K562 (cell line): ENCODE measurements at regions not wholly inside any gene's neighbourhood (a gene's known extent, or its start where the extent isn't known, plus 50 kb on each side); places are given as distances from the start of the nearest gene placed in this dataset.

Source experiments
- ATAC-seq: fragments of 200-7000 bp; cut with Tn5 transposase; 3 replicates; pipeline ENCODE4 v1.9.1; 2020; ENCODE audit warnings: moderate library complexity
- BruUV-seq: library from RNA; stranded (reverse); fragments of 400-500 nt; replicated peaks from 2 replicates; lab custom pipeline; 2021; lab: Mats Ljungman, UMichigan
- CTCF ChIA-PET: fragments of 300-600 bp; formaldehyde crosslinking; extraction: SDS; loops from one replicate; lab custom pipeline; 2021; ENCODE audit warnings: low intra/inter-chr PET ratio; lab: Yijun Ruan, JAX
- POLR2A ChIA-PET: fragments of 300-600, 350-650 bp; sonication (Branson Sonifier 250); formaldehyde crosslinking; extraction: SDS; loops from one replicate; lab custom pipeline; 2021; ENCODE audit warnings: antibody characterized with exemption, inconsistent platforms; lab: Yijun Ruan, JAX
- DNase-seq, 4 experiments: peaks; one replicate each; pipeline versions ENCODE4 v3.0.0 to v3.0.0-alpha.2; 2011 to 2018; ENCODE audit warnings: low spot score in 3 of 4, mixed read lengths in 3 of 4; ENCODE audit errors: extremely low read depth in 1 of 4
- FAIRE-seq: peaks from 2 replicates; lab custom pipeline; 2011; peaks lifted over from hg19 to GRCh38; lab: Jason Lieb, UNC
- H2AFZ ChIP-seq: 2 replicates; pipeline ENCODE4 v1.6.0; 2011; ENCODE audit warnings: low read depth, low read length, control low read depth, inconsistent platforms
- H3K27ac ChIP-seq: fragments of 200-600 bp; 3 replicates; pipeline ENCODE4 v1.8.0; 2011; ENCODE audit warnings: low read depth, mild to moderate bottlenecking, control low read depth, inconsistent platforms, low read length, moderate library complexity, mixed read lengths; ENCODE audit errors: extremely low read depth
- H3K27me3 ChIP-seq, 2 experiments: fragments of 300-600 bp in 1 of 2; 2 replicates in 1 of 2; 3 replicates in 1 of 2; pipeline versions ENCODE4 v1.6.0 to v1.8.0; 2011; ENCODE audit warnings: inconsistent platforms in 2 of 2, low read length in 2 of 2, mild to moderate bottlenecking in 1 of 2, mixed read lengths in 1 of 2, moderate library complexity in 1 of 2; ENCODE audit not compliant: control insufficient read depth in 2 of 2, insufficient read depth in 2 of 2
- H3K36me3 ChIP-seq: fragments of 300-600 bp; 3 replicates; pipeline ENCODE4 v1.8.0; 2011; ENCODE audit warnings: mild to moderate bottlenecking, low read length, inconsistent platforms; ENCODE audit not compliant: control insufficient read depth, insufficient read depth
- H3K4me1 ChIP-seq, 2 experiments: fragments of 200-600 bp in 1 of 2; replicated peaks in 1 of 2; 2 replicates in 1 of 2; 3 replicates in 1 of 2; pipeline versions ENCODE4 v1.5.1 to v1.8.0; 2011; ENCODE audit warnings: inconsistent platforms in 2 of 2, low read length in 2 of 2, mild to moderate bottlenecking in 1 of 2, mixed read lengths in 1 of 2, moderate library complexity in 1 of 2; ENCODE audit not compliant: control insufficient read depth in 2 of 2, insufficient read depth in 2 of 2
- H3K4me2 ChIP-seq: 2 replicates; pipeline ENCODE4 v1.6.1; 2011; ENCODE audit warnings: low read length, control low read depth, inconsistent platforms, mixed read lengths; ENCODE audit not compliant: insufficient read depth
- H3K4me3 ChIP-seq: fragments of 200-600 bp; sonication (generic), shearing (Covaris generic); 2 replicates; pipeline ENCODE4 v1.5.1; 2016; ENCODE audit warnings: control low read depth, inconsistent platforms
- H3K79me2 ChIP-seq: fragments of 200-600 bp; 3 replicates; pipeline ENCODE4 v1.8.0; 2011; ENCODE audit warnings: low read length, inconsistent platforms; ENCODE audit not compliant: control insufficient read depth, insufficient read depth
- H3K9ac ChIP-seq, 2 experiments: 2 replicates each; pipeline versions ENCODE4 v1.6.0 to v1.6.1; 2011; ENCODE audit warnings: low read depth in 2 of 2, low read length in 2 of 2, control low read depth in 1 of 2, inconsistent platforms in 1 of 2, mild to moderate bottlenecking in 1 of 2, mixed read lengths in 1 of 2; ENCODE audit not compliant: insufficient read depth in 1 of 2
- H3K9me1 ChIP-seq: one replicate; pipeline ENCODE4 v1.6.0; 2011; ENCODE audit warnings: inconsistent platforms, mild to moderate bottlenecking, low read length, moderate library complexity; ENCODE audit not compliant: control insufficient read depth, insufficient read depth
- H3K9me3 ChIP-seq: replicated peaks from 2 replicates; pipeline ENCODE4 v1.5.1; 2011; ENCODE audit warnings: low read depth, low read length, inconsistent platforms; ENCODE audit not compliant: control insufficient read depth, insufficient read depth
- H4K20me1 ChIP-seq: replicated peaks from 2 replicates; pipeline ENCODE4 v1.6.1; 2011; ENCODE audit warnings: low read length, inconsistent platforms, mixed read lengths; ENCODE audit not compliant: control insufficient read depth, insufficient read depth
- ATF7 ChIP-seq: fragments of 450-650 bp; IDR thresholded peaks from 2 replicates; pipeline ENCODE4 v1.7.1; 2014; ENCODE audit warnings: mild to moderate bottlenecking, moderate library complexity
- CTCF ChIP-seq, 3 experiments: IDR thresholded peaks in 2 of 3; conservative IDR thresholded peaks in 1 of 3; 2 replicates each; pipeline ENCODE4 v1.5.1; 2011 to 2012; ENCODE audit warnings: low read length in 3 of 3, mild to moderate bottlenecking in 3 of 3, control low read depth in 2 of 3, improper control_type of control experiment in 1 of 3, inconsistent platforms in 1 of 3, low read depth in 1 of 3, mixed read lengths in 1 of 3, moderate library complexity in 1 of 3; ENCODE audit not compliant: insufficient read depth in 2 of 3
- ID3 ChIP-seq, 2 experiments: fragments of 250-450 bp in 1 of 2; fragments of 450-650 bp in 1 of 2; sonication (Bioruptor Pico) in 1 of 2; IDR thresholded peaks; 2 replicates each; pipeline versions ENCODE4 v1.6.1 to v1.8.0; 2016 to 2021; ENCODE audit warnings: mild to moderate bottlenecking in 2 of 2, moderate library complexity in 2 of 2, missing compliant biosample characterization in 1 of 2, missing genetic modification characterization in 1 of 2
- NBN ChIP-seq: fragments of 450-650 bp; IDR thresholded peaks from 2 replicates; pipeline ENCODE4 v1.6.1; 2016; ENCODE audit warnings: low read depth, mild to moderate bottlenecking
- PHF20 ChIP-seq: fragments of 450-650 bp; IDR thresholded peaks from 2 replicates; pipeline ENCODE4 v1.6.1; 2018; ENCODE audit not compliant: partially characterized antibody
- PYGO2 ChIP-seq: fragments of 450-650 bp; IDR thresholded peaks from 2 replicates; pipeline ENCODE4 v1.6.1; 2016; ENCODE audit warnings: mild to moderate bottlenecking, missing genetic modification characterization, moderate library complexity, missing compliant biosample characterization
- SMAD2 ChIP-seq: fragments of 150-350 bp; IDR thresholded peaks from 2 replicates; pipeline ENCODE4 v1.6.1; 2014; ENCODE audit warnings: low read depth, mild to moderate bottlenecking, low read length
- ZNF23 ChIP-seq: fragments of 250-450 bp; sonication (Bioruptor Pico); IDR thresholded peaks from 2 replicates; pipeline ENCODE4 v1.4.0; 2020; ENCODE audit warnings: mild to moderate bottlenecking
- ZNF561 ChIP-seq: fragments of 450-650 bp; formaldehyde crosslinking; conservative IDR thresholded peaks from 2 replicates; pipeline ENCODE4 v1.4.0; 2020; ENCODE audit warnings: mild to moderate bottlenecking, moderate library complexity
- ZNF592 ChIP-seq: fragments of 450-650 bp; IDR thresholded peaks from 2 replicates; pipeline ENCODE4 v1.6.1; 2017; ENCODE audit warnings: antibody characterized with exemption, mild to moderate bottlenecking
- WGBS: fragments of 100-300 bp; shearing (Covaris generic); methylation state at CpG from one replicate; pipeline ENCODE4 v1.1.6; 2016; ENCODE audit warnings: low coverage, mixed read lengths; ENCODE audit not compliant: insufficient coverage; ENCODE audit errors: missing lambda C conversion rate; 5-methylcytosine and 5-hydroxymethylcytosine counted together
- in situ Hi-C: fragments of 300-500 bp; cut with MboI; formaldehyde crosslinking; loops from 4 replicates; pipeline ENCODE4 v1.15.0; 2018; ENCODE audit warnings: inconsistent platforms, mixed read lengths
- intact Hi-C: fragments of 100-400 bp; cut with micrococcal nuclease; formaldehyde crosslinking; loops from 2 replicates; pipeline ENCODE4 v1.14.2; 2022

- no peak for TF ChIP-seq ATF7
- peak in 1 of 3 experiments; percentile 19; a peak in 1 of 6 replicates for TF ChIP-seq CTCF (IDR thresholded peaks at IDR 0.05 in 2 of 3, conservative IDR thresholded peaks at IDR 0.05 in 1 of 3; ENCODE audit: insufficient read depth in 2 of 3, low read depth in 1 of 3, low read length in 3 of 3)
- H3K4me3 ChIP-seq, result no peak overlapping the region
- BruUV-seq, result no TSS peak
- ATAC-seq, result peak; percentile 47; the same call in 2 of the 3 replicates
- WGBS, result 4% methylated on average over 6 of the region's 6 CpGs
- H4K20me1 ChIP-seq, result no peaks in the 10 kb centered on the region
- no peaks in the 10 kb centered on the region for H3K9me1 ChIP-seq
- ChIA-PET CTCF (no interaction called here), POLR2A (no interaction called here)
- intact Hi-C loops, result no loop called here
- no peak overlapping the region for H3K4me2 ChIP-seq
- peak in 1 of 4 experiments; percentile 9 for DNase-seq
- no peaks in the 10 kb centered on the region for H3K4me1 ChIP-seq
- H3K27me3 ChIP-seq, result no peaks in the 10 kb centered on the region
- no peak overlapping the region for H2AFZ ChIP-seq
- no peaks in the 10 kb centered on the region for H3K9me3 ChIP-seq
- H3K27ac ChIP-seq, result no peak overlapping the region
- no peak for FAIRE-seq
- in situ Hi-C loops, result no loop called here
- no peak overlapping the region for H3K9ac ChIP-seq
- no peaks in the 10 kb centered on the region for H3K79me2 ChIP-seq
- no peaks in the 10 kb centered on the region for H3K36me3 ChIP-seq
These were observed 339.7 kb downstream of the HGF start for GRCh38 chr7:81430150-81430549.

GRCh38 chr7:81427461-81427860, 342.4 kb downstream of the HGF start:
- ChIA-PET CTCF (no interaction called here), POLR2A (no interaction called here)
- in situ Hi-C loops (no loop called here), intact Hi-C loops (no loop called here)
- Histone ChIP-seq H4K20me1 (no peaks in the 10 kb centered on the region), H3K36me3 (no peaks in the 10 kb centered on the region), H3K9ac (no peak overlapping the region), H3K27me3 (no peaks in the 10 kb centered on the region), H3K9me3 (no peaks in the 10 kb centered on the region), H2AFZ (no peak overlapping the region), H3K27ac (no peak overlapping the region), H3K4me3 (no peak overlapping the region), H3K79me2 (no peaks in the 10 kb centered on the region), H3K4me1 (no peaks in the 10 kb centered on the region), H3K4me2 (no peak overlapping the region), H3K9me1 (no peaks in the 10 kb centered on the region)
- ATAC-seq (no peak), FAIRE-seq (no peak), DNase-seq (no peak)
- 0% methylated on average over 2 of the region's 2 CpGs for WGBS
- BruUV-seq, result no TSS peak
- no peak for TF ChIP-seq PYGO2 (tag)
- no peak for TF ChIP-seq NBN
- no peak for TF ChIP-seq SMAD2
- no peak for TF ChIP-seq ID3 (CRISPR knock-in tag; IDR thresholded peaks at IDR 0.05)
- TF ChIP-seq ID3 (tag; IDR thresholded peaks at IDR 0.05), result no peak
- no peak for TF ChIP-seq ZNF592
- TF ChIP-seq ZNF23, result no peak
- no peak for TF ChIP-seq ZNF561 (CRISPR knock-in tag)
- no peak for TF ChIP-seq PHF20
